GM10248 (cell line): ENCODE measurements at regions not wholly inside any gene's neighbourhood (a gene's known extent, or its start where the extent isn't known, plus 50 kb on each side); places are given as distances from the start of the nearest gene placed in this dataset.

Experiments used
- CTCF ChIA-PET: fragments of 300-600 bp; sonication (Branson Sonifier 250); formaldehyde crosslinking; extraction: SDS; loops from one replicate; lab custom pipeline; 2021; ENCODE audit warnings: antibody characterized with exemption; lab: Yijun Ruan, JAX
- POLR2A ChIA-PET: fragments of 350-650 bp; sonication (Branson Sonifier 250); formaldehyde crosslinking; extraction: SDS; loops from one replicate; lab custom pipeline; 2020; ENCODE audit warnings: antibody characterized with exemption; lab: Yijun Ruan, JAX
- DNase-seq: peaks from one replicate; pipeline ENCODE4 v3.0.0; 2012; ENCODE audit errors: extremely low spot score
- CTCF ChIP-seq: IDR thresholded peaks from 2 replicates; pipeline ENCODE4 v1.5.1; 2012; ENCODE audit warnings: mild to moderate bottlenecking, low read depth; ENCODE audit errors: extremely low read depth, missing control alignments, control extremely low read depth

- no peak for TF ChIP-seq CTCF
- POLR2A ChIA-PET, result no interaction called here
- CTCF ChIA-PET, result no interaction called here
- DNase-seq, result no peak
These were observed 183.3 kb downstream of the ARL4C start for GRCh38 chr2:234313558-234313957.

GRCh38 chr2:234310166-234310565 is 186.7 kb downstream of the ARL4C start:
- ChIA-PET CTCF (interaction anchor here (1.9 to 3.2 kb wide), 2 partner anchors 17 to 21 kb away, joined by 5 to 11 read pairs; no protein-coding TSS in a partner anchor), POLR2A (no interaction called here)
- no peak for DNase-seq
- no peak for TF ChIP-seq CTCF

GRCh38 chr2:234309431-234309830 is 187.4 kb downstream of the ARL4C start:
- no peak for DNase-seq
- CTCF ChIA-PET, result interaction anchor here (1.1 to 3.2 kb wide), 4 partner anchors 11 to 25 kb away, joined by 4 to 11 read pairs (median 4); no protein-coding TSS in a partner anchor
- POLR2A ChIA-PET, result no interaction called here
- TF ChIP-seq CTCF, result no peak

- DNase-seq, result peak; percentile 52
- ChIA-PET POLR2A (no interaction called here), CTCF (interaction anchor here (1.1 to 3.2 kb wide), 4 partner anchors 11 to 25 kb away, joined by 4 to 11 read pairs (median 4); no protein-coding TSS in a partner anchor)
- no peak for TF ChIP-seq CTCF
These were observed 188.1 kb downstream of the ARL4C start for GRCh38 chr2:234308813-234309195.

GRCh38 chr2:234308073-234308812 is 188.6 kb downstream of the ARL4C start:
- CTCF ChIA-PET, result interaction anchor here (1.1 to 3.2 kb wide), 3 partner anchors 9 to 17 kb away, joined by 3 to 11 read pairs (median 4); no protein-coding TSS in a partner anchor
- POLR2A ChIA-PET, result no interaction called here
- DNase-seq, result no peak
- TF ChIP-seq CTCF, result no peak

GRCh38 chr2:234307322-234307961 is 189.4 kb downstream of the ARL4C start:
- POLR2A ChIA-PET, result no interaction called here
- DNase-seq, result no peak
- TF ChIP-seq CTCF, result no peak
- CTCF ChIA-PET, result interaction anchor here (1.0 to 3.2 kb wide), 6 partner anchors 9 to 19 kb away, joined by 3 to 11 read pairs (median 4); no protein-coding TSS in a partner anchor
